GM23338 (cell line): ENCODE measurements at regions not wholly inside any gene's neighbourhood (a gene's known extent, or its start where the extent isn't known, plus 50 kb on each side); places are given as distances from the start of the nearest gene placed in this dataset.

Experiments
- CREB1 ChIP-seq: fragments of 250-450 bp; sonication (Bioruptor Pico); IDR thresholded peaks from 2 replicates; pipeline ENCODE4 v1.5.0; 2020; ENCODE audit warnings: low read depth, mild to moderate bottlenecking, moderate library complexity
- EZH2 ChIP-seq: fragments of 200-600 bp; sonication (generic); IDR thresholded peaks from one replicate; pipeline ENCODE4 v1.8.0; 2017; ENCODE audit warnings: antibody characterized with exemption, mild to moderate bottlenecking, low read depth; ENCODE audit not compliant: unreplicated experiment
- EZH2phosphoT487 ChIP-seq: fragments of 200-600 bp; sonication (generic); IDR thresholded peaks from one replicate; pipeline ENCODE4 v1.8.1; 2018; ENCODE audit warnings: antibody characterized with exemption; ENCODE audit not compliant: unreplicated experiment
- JUNB ChIP-seq: IDR thresholded peaks from one replicate; pipeline ENCODE4 v1.6.1; 2016; ENCODE audit warnings: antibody characterized with exemption; ENCODE audit not compliant: unreplicated experiment
- POLR2AphosphoS5 ChIP-seq: IDR thresholded peaks from 2 replicates; pipeline ENCODE4 v1.6.1; 2016; ENCODE audit warnings: antibody characterized with exemption, low read depth
- REST ChIP-seq: IDR thresholded peaks from one replicate; pipeline ENCODE4 v1.6.1; 2018; ENCODE audit warnings: antibody characterized with exemption; ENCODE audit not compliant: unreplicated experiment
- STAT1 ChIP-seq: IDR thresholded peaks from one replicate; pipeline ENCODE4 v1.6.1; 2016; ENCODE audit warnings: antibody characterized with exemption; ENCODE audit not compliant: unreplicated experiment
- ZNF331 ChIP-seq: fragments of 250-450 bp; sonication (Bioruptor Pico); IDR thresholded peaks from 2 replicates; pipeline ENCODE4 v1.5.0; 2020; ENCODE audit warnings: low read depth, mild to moderate bottlenecking, moderate library complexity
- ZNF462 ChIP-seq: fragments of 250-450 bp; sonication (Bioruptor Pico); IDR thresholded peaks from 2 replicates; pipeline ENCODE4 v1.5.0; 2020; ENCODE audit warnings: mild to moderate bottlenecking, moderate library complexity
- TF ChIP-seq, protein P1 (sequence below), 2 experiments: fragments of 200-600 bp in 1 of 2; sonication (generic) in 1 of 2; conservative IDR thresholded peaks; 2 replicates each; pipeline versions ENCODE4 v1.5.1 to v1.6.1; 2016 to 2017; ENCODE audit warnings: antibody characterized with exemption in 2 of 2, low read depth in 2 of 2, mild to moderate bottlenecking in 2 of 2, moderate library complexity in 1 of 2
- TF ChIP-seq, protein P2 (sequence below): IDR thresholded peaks from 2 replicates; pipeline ENCODE4 v1.6.1; 2016; ENCODE audit warnings: antibody characterized with exemption

DNA sequence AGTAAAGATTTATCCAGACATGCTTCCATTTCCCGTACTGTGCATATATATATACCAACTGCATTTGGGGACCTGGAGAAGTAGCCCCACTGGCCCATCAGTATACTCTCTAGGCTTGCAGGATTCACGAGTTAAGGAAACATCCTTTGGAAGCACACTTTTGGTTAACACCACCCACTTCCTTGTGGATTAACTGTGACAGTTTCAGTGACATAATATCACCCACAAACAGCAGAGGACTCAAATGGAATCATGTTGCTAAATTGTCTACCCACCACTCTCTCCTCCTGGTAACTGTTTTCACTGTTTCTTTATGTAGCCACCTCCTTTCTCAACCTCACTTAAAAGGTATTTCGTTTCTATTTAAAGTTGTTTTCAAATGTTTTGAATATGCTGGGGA lies 55.0 kb downstream of the PROKR2 start:
- TF ChIP-seq, protein P1, sequence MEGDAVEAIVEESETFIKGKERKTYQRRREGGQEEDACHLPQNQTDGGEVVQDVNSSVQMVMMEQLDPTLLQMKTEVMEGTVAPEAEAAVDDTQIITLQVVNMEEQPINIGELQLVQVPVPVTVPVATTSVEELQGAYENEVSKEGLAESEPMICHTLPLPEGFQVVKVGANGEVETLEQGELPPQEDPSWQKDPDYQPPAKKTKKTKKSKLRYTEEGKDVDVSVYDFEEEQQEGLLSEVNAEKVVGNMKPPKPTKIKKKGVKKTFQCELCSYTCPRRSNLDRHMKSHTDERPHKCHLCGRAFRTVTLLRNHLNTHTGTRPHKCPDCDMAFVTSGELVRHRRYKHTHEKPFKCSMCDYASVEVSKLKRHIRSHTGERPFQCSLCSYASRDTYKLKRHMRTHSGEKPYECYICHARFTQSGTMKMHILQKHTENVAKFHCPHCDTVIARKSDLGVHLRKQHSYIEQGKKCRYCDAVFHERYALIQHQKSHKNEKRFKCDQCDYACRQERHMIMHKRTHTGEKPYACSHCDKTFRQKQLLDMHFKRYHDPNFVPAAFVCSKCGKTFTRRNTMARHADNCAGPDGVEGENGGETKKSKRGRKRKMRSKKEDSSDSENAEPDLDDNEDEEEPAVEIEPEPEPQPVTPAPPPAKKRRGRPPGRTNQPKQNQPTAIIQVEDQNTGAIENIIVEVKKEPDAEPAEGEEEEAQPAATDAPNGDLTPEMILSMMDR (conservative IDR thresholded peaks at IDR 0.05; ENCODE audit: low read depth in 2 of 2), result no peak
- TF ChIP-seq REST (no peak), POLR2AphosphoS5 (no peak), EZH2 (no peak), EZH2phosphoT487 (no peak), ZNF462 (CRISPR knock-in tag) (no peak), JUNB (no peak), ZNF331 (CRISPR knock-in tag) (no peak), CREB1 (CRISPR knock-in tag) (no peak), STAT1 (no peak)
- TF ChIP-seq, protein P2, sequence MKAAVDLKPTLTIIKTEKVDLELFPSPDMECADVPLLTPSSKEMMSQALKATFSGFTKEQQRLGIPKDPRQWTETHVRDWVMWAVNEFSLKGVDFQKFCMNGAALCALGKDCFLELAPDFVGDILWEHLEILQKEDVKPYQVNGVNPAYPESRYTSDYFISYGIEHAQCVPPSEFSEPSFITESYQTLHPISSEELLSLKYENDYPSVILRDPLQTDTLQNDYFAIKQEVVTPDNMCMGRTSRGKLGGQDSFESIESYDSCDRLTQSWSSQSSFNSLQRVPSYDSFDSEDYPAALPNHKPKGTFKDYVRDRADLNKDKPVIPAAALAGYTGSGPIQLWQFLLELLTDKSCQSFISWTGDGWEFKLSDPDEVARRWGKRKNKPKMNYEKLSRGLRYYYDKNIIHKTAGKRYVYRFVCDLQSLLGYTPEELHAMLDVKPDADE, result no peak
